GM18870 (cell line): ENCODE measurements at regions not wholly inside any gene's neighbourhood (a gene's known extent, or its start where the extent isn't known, plus 50 kb on each side); places are given as distances from the start of the nearest gene placed in this dataset.
"Not testable (repeated sequence)": the region's sequence is repeated elsewhere in the genome, so short reads cannot be mapped to it uniquely, and the experiment has no call there.

ENCODE experiments used
- ATAC-seq: cut with Tn5 transposase; IDR thresholded peaks from one replicate; pipeline ENCODE4 v1.9.1; 2021; ENCODE audit warnings: moderate library complexity; ENCODE audit not compliant: unreplicated experiment

- ATAC-seq: no peak
Observed at GRCh38 chr2:180614776-180615175, 365.6 kb upstream of the UBE2E3 start.

- no peak for ATAC-seq
Observed at GRCh38 chr2:180609626-180610340, 370.6 kb upstream of the UBE2E3 start.

GRCh38 chr2:180607514-180608049 is 372.8 kb upstream of the UBE2E3 start:
- no peak for ATAC-seq

GRCh38 chr2:180604077-180604476 is 376.3 kb upstream of the UBE2E3 start:
- peak; percentile 58 for ATAC-seq

GRCh38 chr2:180601016-180601415 is 379.4 kb upstream of the UBE2E3 start:
- ATAC-seq: no peak

GRCh38 chr2:180599804-180600203 is 380.6 kb upstream of the UBE2E3 start:
- ATAC-seq: no peak

GRCh38 chr2:180597179-180597578 is 383.2 kb upstream of the UBE2E3 start:
- no peak for ATAC-seq

- ATAC-seq: no peak
Observed at GRCh38 chr2:180596453-180596852, 384.0 kb upstream of the UBE2E3 start.

GRCh38 chr2:180591947-180592346 is 388.5 kb upstream of the UBE2E3 start:
- no peak for ATAC-seq

GRCh38 chr2:180591093-180591781 is 389.2 kb upstream of the UBE2E3 start:
- ATAC-seq: not testable (repeated sequence)

- ATAC-seq: peak; percentile 60
Observed at GRCh38 chr2:180583441-180584140, 396.8 kb upstream of the UBE2E3 start.

- ATAC-seq: no peak
Observed at GRCh38 chr2:180579388-180579787, 401.0 kb upstream of the UBE2E3 start.

GRCh38 chr2:180578441-180578840 is 402.0 kb upstream of the UBE2E3 start:
- ATAC-seq: no peak

GRCh38 chr2:180577567-180577966 is 402.8 kb upstream of the UBE2E3 start:
- ATAC-seq: no peak

GRCh38 chr2:180573951-180574350 is 406.5 kb upstream of the UBE2E3 start:
- ATAC-seq: no peak

- no peak for ATAC-seq
Observed at GRCh38 chr2:180572346-180572745, 408.1 kb upstream of the UBE2E3 start.

- no peak for ATAC-seq
Observed at GRCh38 chr2:180571559-180571958, 408.8 kb upstream of the UBE2E3 start.

GRCh38 chr2:180570864-180571263 is 409.5 kb upstream of the UBE2E3 start:
- ATAC-seq: no peak

- no peak for ATAC-seq
Observed at GRCh38 chr2:180564051-180564450, 416.4 kb upstream of the UBE2E3 start.

- no peak for ATAC-seq
Observed at GRCh38 chr2:180562378-180562777, 418.0 kb upstream of the UBE2E3 start.

GRCh38 chr2:180559771-180560170 is 420.6 kb upstream of the UBE2E3 start:
- ATAC-seq: no peak

GRCh38 chr2:180559038-180559437 is 421.4 kb upstream of the UBE2E3 start:
- ATAC-seq: no peak
